Osteoblast (primary cell): ENCODE measurements at regions not wholly inside any gene's neighbourhood (a gene's known extent, or its start where the extent isn't known, plus 50 kb on each side); places are given as distances from the start of the nearest gene placed in this dataset.

Experiments
- DNase-seq: peaks from one replicate; pipeline ENCODE4 v3.0.0; 2011; ENCODE audit warnings: low spot score, mixed read lengths; ENCODE audit not compliant: insufficient read length; ENCODE audit errors: missing footprints
- H2AFZ ChIP-seq: 2 replicates; pipeline ENCODE4 v1.6.0; 2011; ENCODE audit warnings: mild to moderate bottlenecking, low read length
- H3K27ac ChIP-seq: 2 replicates; pipeline ENCODE4 v1.5.1; 2011; ENCODE audit warnings: mild to moderate bottlenecking, low read depth, low read length, moderate library complexity
- H3K27me3 ChIP-seq: 2 replicates; pipeline ENCODE4 v1.6.0; 2012; ENCODE audit warnings: mild to moderate bottlenecking, control low read depth, inconsistent platforms, low read length, moderate library complexity; ENCODE audit not compliant: insufficient read depth
- H3K36me3 ChIP-seq: 2 replicates; pipeline ENCODE4 v1.5.1; 2011; ENCODE audit warnings: mild to moderate bottlenecking, low read length, control low read depth, moderate library complexity; ENCODE audit not compliant: insufficient read depth
- H3K4me1 ChIP-seq: 2 replicates; pipeline ENCODE4 v1.5.1; 2011; ENCODE audit warnings: mild to moderate bottlenecking, low read length, control low read depth, moderate library complexity; ENCODE audit not compliant: insufficient read depth
- H3K4me2 ChIP-seq: 2 replicates; pipeline ENCODE4 v1.6.0; 2011; ENCODE audit warnings: mild to moderate bottlenecking, low read length; ENCODE audit not compliant: insufficient read depth
- H3K4me3 ChIP-seq: fragments of 200-600 bp; sonication (generic); 3 replicates; pipeline ENCODE4 v1.5.1; 2012; ENCODE audit warnings: mild to moderate bottlenecking, low read length, inconsistent platforms; ENCODE audit not compliant: insufficient read depth
- H3K79me2 ChIP-seq: 2 replicates; pipeline ENCODE4 v1.6.0; 2012; ENCODE audit warnings: mild to moderate bottlenecking, low read length, control low read depth, inconsistent platforms; ENCODE audit not compliant: insufficient read depth
- H3K9me3 ChIP-seq: 2 replicates; pipeline ENCODE4 v1.5.1; 2011; ENCODE audit warnings: low read depth, low read length, control low read depth
- H4K20me1 ChIP-seq: 2 replicates; pipeline ENCODE4 v1.6.0; 2012; ENCODE audit warnings: mild to moderate bottlenecking, low read length, control low read depth; ENCODE audit not compliant: insufficient read depth
- CTCF ChIP-seq: IDR thresholded peaks from 2 replicates; pipeline ENCODE4 v1.5.1; 2011; ENCODE audit warnings: mild to moderate bottlenecking, low read depth, low read length, moderate library complexity; ENCODE audit errors: extremely low read depth

- no peaks in the 10 kb centered on the region for H3K27me3 ChIP-seq
- no peak for TF ChIP-seq CTCF
- H3K9me3 ChIP-seq = no peaks in the 10 kb centered on the region
These were observed 1647.1 kb downstream of the SUCLG1 start for GRCh38 chr2:82811946-82812345.

GRCh38 chr2:82803307-82803706 lies 1655.8 kb downstream of the SUCLG1 start:
- H4K20me1 ChIP-seq = no peaks in the 10 kb centered on the region
- H3K9me3 ChIP-seq = peaks cover 3% of the 10 kb centered on the region
- no peaks in the 10 kb centered on the region for H3K27me3 ChIP-seq
- H2AFZ ChIP-seq = no peak overlapping the region
- H3K4me1 ChIP-seq = no peaks in the 10 kb centered on the region
- no peak for TF ChIP-seq CTCF
- no peak for DNase-seq
- no peaks in the 10 kb centered on the region for H3K36me3 ChIP-seq
- no peak overlapping the region for H3K4me3 ChIP-seq
- H3K4me2 ChIP-seq = no peak overlapping the region
- no peak overlapping the region for H3K27ac ChIP-seq
- no peaks in the 10 kb centered on the region for H3K79me2 ChIP-seq

More at GRCh38 chr2:82811946-82812345, 1647.1 kb downstream of the SUCLG1 start:
- Histone ChIP-seq H4K20me1 (no peaks in the 10 kb centered on the region), H3K27ac (no peak overlapping the region), H3K79me2 (no peaks in the 10 kb centered on the region), H3K36me3 (no peaks in the 10 kb centered on the region), H2AFZ (no peak overlapping the region), H3K4me3 (no peak overlapping the region), H3K4me1 (no peaks in the 10 kb centered on the region), H3K4me2 (no peak overlapping the region)
- DNase-seq = no peak

- Histone ChIP-seq H3K9me3 (no peaks in the 10 kb centered on the region), H3K4me3 (no peak overlapping the region), H3K27me3 (no peaks in the 10 kb centered on the region), H3K79me2 (no peaks in the 10 kb centered on the region), H3K36me3 (no peaks in the 10 kb centered on the region), H3K4me1 (no peaks in the 10 kb centered on the region), H3K4me2 (no peak overlapping the region), H4K20me1 (no peaks in the 10 kb centered on the region), H3K27ac (no peak overlapping the region), H2AFZ (no peak overlapping the region)
- DNase-seq = no peak
- TF ChIP-seq CTCF = no peak
These were observed 1661.6 kb downstream of the SUCLG1 start for GRCh38 chr2:82797469-82797868.

GRCh38 chr2:82796132-82796531 lies 1662.9 kb downstream of the SUCLG1 start:
- no peaks in the 10 kb centered on the region for H4K20me1 ChIP-seq
- H3K27me3 ChIP-seq = no peaks in the 10 kb centered on the region
- no peak overlapping the region for H3K27ac ChIP-seq
- H3K4me2 ChIP-seq = no peak overlapping the region
- no peak overlapping the region for H2AFZ ChIP-seq
- no peak overlapping the region for H3K4me3 ChIP-seq
- H3K36me3 ChIP-seq = no peaks in the 10 kb centered on the region
- H3K79me2 ChIP-seq = no peaks in the 10 kb centered on the region
- no peaks in the 10 kb centered on the region for H3K4me1 ChIP-seq
- DNase-seq = no peak
- TF ChIP-seq CTCF = no peak
- H3K9me3 ChIP-seq = no peaks in the 10 kb centered on the region
